ENCODE measurements at regions not wholly inside any gene's neighbourhood (a gene's known extent, or its start where the extent isn't known, plus 50 kb on each side); places are given as distances from the start of the nearest gene placed in this dataset.

DNA sequence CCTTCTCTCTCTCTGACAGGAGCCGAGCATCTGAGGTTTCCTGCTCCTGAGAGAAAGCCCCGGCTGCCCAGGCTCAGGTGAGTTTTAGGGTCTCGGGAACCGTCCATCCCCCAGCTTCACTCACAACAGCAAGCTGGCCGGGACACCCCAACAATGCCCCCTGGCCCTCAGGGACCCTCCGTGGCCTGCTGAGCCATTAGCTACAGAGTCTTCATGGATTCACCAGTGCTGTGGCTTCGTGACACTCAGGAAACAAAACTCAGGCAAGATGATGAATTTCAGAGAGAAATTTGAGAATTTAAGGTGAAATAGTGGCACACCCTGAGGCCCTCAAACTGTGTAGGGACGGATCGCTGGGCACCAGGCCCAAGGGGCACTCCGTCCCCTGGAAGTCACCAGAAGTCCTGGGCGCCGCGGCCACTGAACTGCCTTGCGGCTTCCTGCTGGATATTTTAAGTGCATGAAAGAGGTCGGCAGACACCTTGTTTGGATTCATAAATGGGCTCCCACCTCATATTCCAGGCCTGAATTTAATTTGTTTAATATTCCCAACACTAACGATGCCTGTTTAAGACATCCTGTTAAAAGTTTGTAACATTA, 368.3 kb upstream of the SALL3 start:
- POLR2A ChIA-PET: no interaction called here
- TF ChIP-seq, protein P1, sequence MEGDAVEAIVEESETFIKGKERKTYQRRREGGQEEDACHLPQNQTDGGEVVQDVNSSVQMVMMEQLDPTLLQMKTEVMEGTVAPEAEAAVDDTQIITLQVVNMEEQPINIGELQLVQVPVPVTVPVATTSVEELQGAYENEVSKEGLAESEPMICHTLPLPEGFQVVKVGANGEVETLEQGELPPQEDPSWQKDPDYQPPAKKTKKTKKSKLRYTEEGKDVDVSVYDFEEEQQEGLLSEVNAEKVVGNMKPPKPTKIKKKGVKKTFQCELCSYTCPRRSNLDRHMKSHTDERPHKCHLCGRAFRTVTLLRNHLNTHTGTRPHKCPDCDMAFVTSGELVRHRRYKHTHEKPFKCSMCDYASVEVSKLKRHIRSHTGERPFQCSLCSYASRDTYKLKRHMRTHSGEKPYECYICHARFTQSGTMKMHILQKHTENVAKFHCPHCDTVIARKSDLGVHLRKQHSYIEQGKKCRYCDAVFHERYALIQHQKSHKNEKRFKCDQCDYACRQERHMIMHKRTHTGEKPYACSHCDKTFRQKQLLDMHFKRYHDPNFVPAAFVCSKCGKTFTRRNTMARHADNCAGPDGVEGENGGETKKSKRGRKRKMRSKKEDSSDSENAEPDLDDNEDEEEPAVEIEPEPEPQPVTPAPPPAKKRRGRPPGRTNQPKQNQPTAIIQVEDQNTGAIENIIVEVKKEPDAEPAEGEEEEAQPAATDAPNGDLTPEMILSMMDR (IDR thresholded peaks at IDR 0.05; ENCODE audit: insufficient read depth, low read depth, low read length): no peak
- DNase-seq (ENCODE audit: low read depth): no peak
- Histone ChIP-seq H3K27me3 (ENCODE audit: control insufficient read depth, insufficient read depth, low read length) (no peaks in the 10 kb centered on the region), H3K4me3 (ENCODE audit: low read depth, low read length) (no peak overlapping the region), H3K36me3 (ENCODE audit: control insufficient read depth, insufficient read depth, low read length) (no peaks in the 10 kb centered on the region)
- CTCF ChIA-PET: no interaction called here

DNA sequence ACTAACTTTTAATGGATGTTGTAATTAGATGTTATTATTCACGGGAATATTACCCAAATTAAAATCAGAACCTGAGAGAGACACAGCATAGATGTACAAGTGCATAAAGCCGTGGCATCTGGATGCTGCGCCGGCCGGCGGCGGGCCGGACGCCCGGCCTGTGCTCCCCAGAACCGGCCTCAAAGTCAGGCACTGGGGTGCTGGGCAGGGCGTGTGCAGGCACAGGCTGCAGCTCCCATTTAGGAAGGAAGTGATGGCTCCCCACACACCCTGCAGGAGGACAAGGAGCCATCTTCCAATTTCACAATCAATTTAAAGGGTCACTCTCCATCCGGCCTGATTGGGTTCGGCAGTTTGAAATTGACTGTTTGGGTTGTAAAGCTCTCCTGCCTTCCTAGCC, 367.7 kb upstream of the SALL3 start:
- TF ChIP-seq, protein P1 (IDR thresholded peaks at IDR 0.05; ENCODE audit: insufficient read depth, low read depth, low read length): no peak
- Histone ChIP-seq H3K27me3 (ENCODE audit: control insufficient read depth, insufficient read depth, low read length) (no peaks in the 10 kb centered on the region), H3K36me3 (ENCODE audit: control insufficient read depth, insufficient read depth, low read length) (no peaks in the 10 kb centered on the region), H3K4me3 (ENCODE audit: low read depth, low read length) (no peak overlapping the region)
- ChIA-PET POLR2A (no interaction called here), CTCF (no interaction called here)
- no peak for DNase-seq (ENCODE audit: low read depth)

DNA sequence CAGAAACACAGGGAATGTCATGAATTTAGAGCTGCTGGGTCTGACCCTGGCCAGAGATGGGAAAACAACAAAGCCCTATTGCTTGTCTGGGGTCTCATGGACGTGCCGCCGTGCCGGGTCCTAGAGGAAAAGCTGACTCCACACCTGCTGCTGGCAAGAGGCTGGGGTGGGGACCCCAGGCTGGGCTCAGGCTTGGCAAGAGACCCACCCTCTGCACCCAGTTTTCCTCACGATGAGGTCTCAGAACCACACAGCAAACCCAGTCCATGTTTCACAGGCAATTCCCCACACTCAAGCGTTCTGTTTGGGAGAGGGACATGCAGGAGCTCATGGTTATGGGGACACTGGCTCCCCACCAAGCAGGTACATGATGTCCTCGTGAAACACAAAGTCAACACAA, 367.3 kb upstream of the SALL3 start:
- TF ChIP-seq, protein P1 (IDR thresholded peaks at IDR 0.05; ENCODE audit: insufficient read depth, low read depth, low read length): no peak
- H3K36me3 ChIP-seq (ENCODE audit: control insufficient read depth, insufficient read depth, low read length): no peaks in the 10 kb centered on the region
- ChIA-PET CTCF (no interaction called here), POLR2A (no interaction called here)
- no peaks in the 10 kb centered on the region for H3K27me3 ChIP-seq (ENCODE audit: control insufficient read depth, insufficient read depth, low read length)
- no peak overlapping the region for H3K4me3 ChIP-seq (ENCODE audit: low read depth, low read length)
- no peak for DNase-seq (ENCODE audit: low read depth)

DNA sequence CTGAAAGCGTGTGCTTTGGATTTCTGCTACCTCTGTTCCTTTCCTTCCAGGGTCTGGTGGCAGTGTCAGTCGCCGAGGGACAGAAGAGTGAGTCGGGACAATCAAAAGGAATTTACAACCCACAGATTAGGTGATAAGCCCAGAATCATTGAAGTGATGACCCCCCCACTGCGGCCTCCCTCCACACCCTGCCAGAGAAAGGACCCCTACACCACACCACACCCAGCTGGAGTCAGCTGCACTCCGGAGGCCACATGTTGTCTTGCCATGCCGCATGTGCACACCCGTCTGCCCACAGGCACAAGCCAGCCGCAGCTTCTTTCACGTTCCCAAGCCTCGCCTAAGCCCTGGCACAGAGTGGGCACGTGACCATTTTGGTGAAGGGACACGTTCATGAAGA, 366.8 kb upstream of the SALL3 start:
- TF ChIP-seq, protein P1 (IDR thresholded peaks at IDR 0.05; ENCODE audit: insufficient read depth, low read depth, low read length): no peak
- Histone ChIP-seq H3K36me3 (ENCODE audit: control insufficient read depth, insufficient read depth, low read length) (no peaks in the 10 kb centered on the region), H3K27me3 (ENCODE audit: control insufficient read depth, insufficient read depth, low read length) (no peaks in the 10 kb centered on the region), H3K4me3 (ENCODE audit: low read depth, low read length) (no peak overlapping the region)
- ChIA-PET POLR2A (no interaction called here), CTCF (no interaction called here)
- no peak for DNase-seq (ENCODE audit: low read depth)

DNA sequence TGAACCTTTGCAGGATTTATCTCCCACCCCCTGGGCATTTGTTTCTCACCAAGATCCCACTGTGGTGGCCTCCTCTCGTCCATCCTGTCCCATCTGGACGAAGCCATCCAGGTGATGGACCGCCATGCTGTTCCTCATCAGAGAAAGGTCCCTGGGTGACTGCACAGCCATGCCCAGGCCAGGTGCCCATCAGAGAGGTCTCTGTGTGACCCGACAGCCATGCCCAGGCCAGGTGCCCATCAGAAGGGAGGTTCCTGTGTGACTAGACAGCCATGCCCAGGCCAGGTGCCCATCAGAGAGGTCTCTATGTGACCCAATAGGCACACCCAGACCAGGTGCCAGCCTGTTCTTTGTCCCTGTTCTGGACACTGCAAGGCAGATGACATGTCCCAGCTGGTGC, 360.9 kb upstream of the SALL3 start:
- POLR2A ChIA-PET: no interaction called here
- CTCF ChIA-PET: no interaction called here

More for the DNA sequence above, 360.9 kb upstream of the SALL3 start:
- no peak for DNase-seq (ENCODE audit: low read depth)
- H3K36me3 ChIP-seq (ENCODE audit: control insufficient read depth, insufficient read depth, low read length): no peaks in the 10 kb centered on the region
- H3K27me3 ChIP-seq (ENCODE audit: control insufficient read depth, insufficient read depth, low read length): no peaks in the 10 kb centered on the region
- TF ChIP-seq, protein P1 (IDR thresholded peaks at IDR 0.05; ENCODE audit: insufficient read depth, low read depth, low read length): no peak
- no peak overlapping the region for H3K4me3 ChIP-seq (ENCODE audit: low read depth, low read length)
